HEK293 (cell line): ENCODE measurements at regions not wholly inside any gene's neighbourhood (a gene's known extent, or its start where the extent isn't known, plus 50 kb on each side); places are given as distances from the start of the nearest gene placed in this dataset.

ENCODE experiments used
- CTCF ChIP-seq: fragments of 450-650 bp; formaldehyde crosslinking; IDR thresholded peaks from 2 replicates; pipeline ENCODE4 v1.5.1; 2016; ENCODE audit warnings: missing biosample characterization, missing genetic modification characterization
- ZBTB49 ChIP-seq: fragments of 450-650 bp; formaldehyde crosslinking; IDR thresholded peaks from 2 replicates; pipeline ENCODE4 v1.5.1; 2016; ENCODE audit warnings: missing biosample characterization, missing genetic modification characterization, low read depth

- TF ChIP-seq CTCF (tag by site-specific recombination) (no peak), ZBTB49 (tag by site-specific recombination) (no peak)
Observed at GRCh38 chr4:31334086-31334910, 614.1 kb downstream of the PCDH7 start.
